Activated naive CD4-positive, alpha-beta T cell treated with anti-CD3 and anti-CD28 coated beads, Interleukin-2, amount 50 U/mL, for 24 hours (primary cell): ENCODE measurements at regions not wholly inside any gene's neighbourhood (a gene's known extent, or its start where the extent isn't known, plus 50 kb on each side); places are given as distances from the start of the nearest gene placed in this dataset.
"Not testable (repeated sequence)": the region's sequence is repeated elsewhere in the genome, so short reads cannot be mapped to it uniquely, and the experiment has no call there.

Source experiments
- H3K27ac Mint-ChIP-seq: one replicate; pipeline ENCODE4 v1.8.0; 2021; ENCODE audit warnings: mild to moderate bottlenecking, mixed read lengths
- H3K27me3 Mint-ChIP-seq: one replicate; pipeline ENCODE4 v1.8.0; 2021; ENCODE audit warnings: mixed read lengths
- H3K36me3 Mint-ChIP-seq: one replicate; pipeline ENCODE4 v1.8.0; 2021; ENCODE audit warnings: mixed read lengths
- H3K4me1 Mint-ChIP-seq: one replicate; pipeline ENCODE4 v1.8.0; 2021; ENCODE audit warnings: mixed read lengths
- H3K4me3 Mint-ChIP-seq: one replicate; pipeline ENCODE4 v1.8.0; 2021; ENCODE audit warnings: mild to moderate bottlenecking, mixed read lengths
- H3K9me3 Mint-ChIP-seq: one replicate; pipeline ENCODE4 v1.8.0; 2021; ENCODE audit warnings: mixed read lengths

- Mint-ChIP-seq H3K36me3 (no peaks in the 10 kb centered on the region), H3K4me1 (peaks cover 16% of the 10 kb centered on the region), H3K9me3 (no peaks in the 10 kb centered on the region), H3K4me3 (no peak overlapping the region), H3K27ac (no peak overlapping the region), H3K27me3 (peaks cover 7% of the 10 kb centered on the region)
These were observed 195.2 kb downstream of the CTTN start for GRCh38 chr11:70593446-70593983.

GRCh38 chr11:70594031-70594430 is 195.7 kb downstream of the CTTN start:
- H3K27me3 Mint-ChIP-seq = peaks cover 7% of the 10 kb centered on the region
- H3K4me1 Mint-ChIP-seq = peaks cover 16% of the 10 kb centered on the region
- no peaks in the 10 kb centered on the region for H3K36me3 Mint-ChIP-seq
- H3K4me3 Mint-ChIP-seq = no peak overlapping the region
- no peaks in the 10 kb centered on the region for H3K9me3 Mint-ChIP-seq
- no peak overlapping the region for H3K27ac Mint-ChIP-seq

DNA sequence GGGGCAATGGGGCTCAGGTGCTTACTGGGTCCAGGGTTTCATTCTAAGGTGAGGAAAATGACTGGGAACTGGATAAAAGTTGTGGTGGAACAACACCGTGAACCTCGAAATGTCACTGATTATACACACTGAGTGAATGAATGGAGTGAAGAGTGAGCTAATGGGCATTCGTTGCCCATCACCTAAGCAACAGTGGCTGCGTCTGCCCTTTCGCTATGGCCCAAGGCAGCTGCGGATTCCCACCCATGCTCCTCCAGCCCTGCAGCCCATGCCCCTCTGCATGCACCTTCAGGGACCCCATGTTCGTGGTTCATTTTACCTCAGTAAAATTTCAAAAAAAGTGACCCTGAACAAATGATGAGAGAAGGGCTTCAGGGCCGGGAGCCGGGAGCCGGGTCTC is 196.3 kb downstream of the CTTN start:
- Mint-ChIP-seq H3K27ac (no peak overlapping the region), H3K4me1 (peaks cover 13% of the 10 kb centered on the region), H3K4me3 (no peak overlapping the region), H3K27me3 (peaks cover 7% of the 10 kb centered on the region), H3K36me3 (no peaks in the 10 kb centered on the region), H3K9me3 (no peaks in the 10 kb centered on the region)

- H3K36me3 Mint-ChIP-seq = no peaks in the 10 kb centered on the region
- no peaks in the 10 kb centered on the region for H3K9me3 Mint-ChIP-seq
- no peak overlapping the region for H3K27ac Mint-ChIP-seq
- no peak overlapping the region for H3K4me3 Mint-ChIP-seq
- H3K27me3 Mint-ChIP-seq = peaks cover 7% of the 10 kb centered on the region
- peaks cover 9% of the 10 kb centered on the region for H3K4me1 Mint-ChIP-seq
These were observed 196.7 kb downstream of the CTTN start for GRCh38 chr11:70595016-70595415.

DNA sequence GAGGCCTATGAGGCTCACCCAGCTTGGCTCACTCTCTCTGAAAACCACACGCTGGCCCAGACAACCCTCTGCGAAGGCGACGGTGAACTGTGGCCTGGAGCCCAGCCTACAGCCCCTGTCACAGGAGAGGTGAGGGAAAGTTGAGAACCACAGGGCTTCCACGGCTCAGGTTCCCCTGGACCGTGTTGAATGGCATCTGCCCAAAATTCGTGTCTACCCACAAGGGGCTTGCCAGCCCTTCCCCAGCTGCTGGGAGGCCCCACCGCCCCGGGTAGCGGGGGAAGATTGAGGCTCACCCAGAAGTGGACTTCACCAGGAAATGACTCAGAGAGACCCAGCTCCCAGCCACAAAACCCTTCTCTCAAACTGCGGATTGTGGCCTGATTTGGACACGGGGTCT is 197.1 kb downstream of the CTTN start:
- Mint-ChIP-seq H3K27me3 (peaks cover 7% of the 10 kb centered on the region), H3K4me3 (no peak overlapping the region), H3K27ac (no peak overlapping the region), H3K9me3 (no peaks in the 10 kb centered on the region), H3K36me3 (no peaks in the 10 kb centered on the region), H3K4me1 (peaks cover 4% of the 10 kb centered on the region)

DNA sequence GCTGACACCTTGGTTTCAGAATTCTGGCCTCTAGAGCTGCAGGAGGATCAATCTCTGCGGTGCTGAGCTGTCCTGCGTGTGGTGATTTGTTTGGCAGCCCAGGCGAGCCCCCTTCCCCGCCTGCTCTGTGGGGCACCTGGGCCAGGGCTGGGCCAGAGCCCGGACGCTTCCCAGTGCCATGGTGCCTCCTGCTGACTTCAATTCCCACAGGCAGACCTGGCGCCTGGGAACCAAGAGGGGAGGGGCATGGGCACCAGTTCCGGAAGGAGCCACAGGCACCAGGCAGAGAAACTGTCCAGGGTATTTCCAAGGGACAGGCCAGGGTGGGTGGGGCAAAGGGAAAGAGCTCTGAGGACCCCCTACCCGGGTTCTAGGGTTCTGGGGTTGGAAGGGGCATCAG is 197.8 kb downstream of the CTTN start:
- Mint-ChIP-seq H3K36me3 (no peaks in the 10 kb centered on the region), H3K27me3 (peaks cover 6% of the 10 kb centered on the region), H3K4me1 (no peaks in the 10 kb centered on the region), H3K27ac (no peak overlapping the region), H3K9me3 (no peaks in the 10 kb centered on the region), H3K4me3 (no peak overlapping the region)

- no peaks in the 10 kb centered on the region for H3K36me3 Mint-ChIP-seq
- H3K4me1 Mint-ChIP-seq = no peaks in the 10 kb centered on the region
- no peaks in the 10 kb centered on the region for H3K9me3 Mint-ChIP-seq
- H3K4me3 Mint-ChIP-seq = no peak overlapping the region
- H3K27me3 Mint-ChIP-seq = peaks cover 6% of the 10 kb centered on the region
- H3K27ac Mint-ChIP-seq = no peak overlapping the region
These were observed 198.8 kb downstream of the CTTN start for GRCh38 chr11:70597006-70597555.

GRCh38 chr11:70597751-70598625 is 199.7 kb downstream of the CTTN start:
- H3K27ac Mint-ChIP-seq = no peak overlapping the region
- no peak overlapping the region for H3K4me3 Mint-ChIP-seq
- no peaks in the 10 kb centered on the region for H3K9me3 Mint-ChIP-seq
- H3K27me3 Mint-ChIP-seq = peaks cover 5% of the 10 kb centered on the region
- no peaks in the 10 kb centered on the region for H3K4me1 Mint-ChIP-seq
- H3K36me3 Mint-ChIP-seq = no peaks in the 10 kb centered on the region

- H3K9me3 Mint-ChIP-seq, H3K36me3 Mint-ChIP-seq, H3K4me3 Mint-ChIP-seq, H3K27me3 Mint-ChIP-seq, H3K27ac Mint-ChIP-seq, H3K4me1 Mint-ChIP-seq: not testable (repeated sequence)
These were observed 202.6 kb downstream of the CTTN start for GRCh38 chr11:70600911-70601415.

DNA sequence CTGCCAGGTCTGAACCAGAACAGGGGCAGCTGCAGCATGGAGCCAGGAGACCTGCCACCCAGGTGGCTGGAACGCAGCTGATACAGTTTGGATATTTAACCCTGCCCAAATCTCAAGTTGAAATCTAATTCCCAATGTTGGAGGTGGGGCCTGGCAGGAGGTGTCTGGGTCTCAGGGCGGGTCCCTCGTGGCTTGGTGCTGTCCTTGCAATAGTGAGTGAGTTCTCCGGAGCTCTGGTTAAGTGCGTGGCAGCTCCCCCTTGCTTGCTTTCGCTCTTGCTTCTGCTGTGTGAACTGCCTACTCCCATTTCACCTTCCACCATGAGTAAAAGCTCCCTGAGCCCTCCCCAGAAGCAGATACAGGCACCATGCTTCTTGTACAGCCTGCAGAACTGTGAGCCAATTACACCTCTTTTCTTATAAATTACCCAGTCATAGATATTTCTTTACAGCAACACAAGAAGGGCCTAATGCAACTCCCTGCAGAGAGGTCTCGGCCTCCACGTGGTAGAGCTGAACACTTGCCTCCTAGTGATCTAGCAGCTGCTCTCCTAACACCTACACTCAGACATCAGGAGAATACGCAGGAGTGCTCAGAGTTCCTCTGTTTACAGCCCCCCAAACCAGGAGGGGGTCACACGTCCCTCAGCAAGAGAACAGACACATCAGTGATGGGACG is 203.7 kb downstream of the CTTN start:
- H3K27me3 Mint-ChIP-seq = peaks cover 3% of the 10 kb centered on the region
- no peaks in the 10 kb centered on the region for H3K4me1 Mint-ChIP-seq
- no peaks in the 10 kb centered on the region for H3K36me3 Mint-ChIP-seq
- H3K27ac Mint-ChIP-seq = no peak overlapping the region
- no peak overlapping the region for H3K4me3 Mint-ChIP-seq
- no peaks in the 10 kb centered on the region for H3K9me3 Mint-ChIP-seq

GRCh38 chr11:70603114-70603755 is 204.9 kb downstream of the CTTN start:
- Mint-ChIP-seq H3K36me3 (no peaks in the 10 kb centered on the region), H3K9me3 (no peaks in the 10 kb centered on the region), H3K4me1 (no peaks in the 10 kb centered on the region), H3K27me3 (peaks cover under 1% of the 10 kb centered on the region), H3K27ac (no peak overlapping the region), H3K4me3 (no peak overlapping the region)

GRCh38 chr11:70603756-70604211 is 205.5 kb downstream of the CTTN start:
- Mint-ChIP-seq H3K9me3 (no peaks in the 10 kb centered on the region), H3K36me3 (no peaks in the 10 kb centered on the region), H3K4me3 (no peak overlapping the region), H3K27me3 (no peaks in the 10 kb centered on the region), H3K4me1 (no peaks in the 10 kb centered on the region), H3K27ac (no peak overlapping the region)

DNA sequence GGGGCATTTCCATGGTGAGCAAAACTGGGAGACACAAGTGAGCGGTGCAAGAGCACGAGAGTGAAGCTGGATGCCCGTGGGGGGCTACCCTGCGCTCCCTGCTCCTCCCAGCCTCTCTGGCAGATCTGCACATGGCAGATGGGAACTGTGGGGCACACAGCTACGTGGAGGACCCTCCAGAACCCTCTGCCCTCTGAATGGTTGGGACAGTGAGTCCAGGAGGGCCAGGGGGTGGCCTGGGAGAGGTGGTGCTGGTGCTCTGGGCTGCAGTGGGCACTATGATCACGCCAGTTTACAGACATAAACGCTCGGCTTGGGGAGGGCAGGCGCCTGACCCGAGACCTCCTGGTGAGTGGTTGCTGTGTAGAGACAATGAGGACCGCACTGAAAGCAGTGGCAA is 205.9 kb downstream of the CTTN start:
- Mint-ChIP-seq H3K9me3 (no peaks in the 10 kb centered on the region), H3K27ac (no peak overlapping the region), H3K36me3 (no peaks in the 10 kb centered on the region), H3K4me1 (no peaks in the 10 kb centered on the region), H3K27me3 (no peaks in the 10 kb centered on the region), H3K4me3 (no peak overlapping the region)

- Mint-ChIP-seq H3K36me3 (no peaks in the 10 kb centered on the region), H3K27ac (no peak overlapping the region), H3K4me3 (no peak overlapping the region), H3K9me3 (no peaks in the 10 kb centered on the region), H3K27me3 (no peaks in the 10 kb centered on the region), H3K4me1 (no peaks in the 10 kb centered on the region)
These were observed 206.5 kb downstream of the CTTN start for GRCh38 chr11:70604630-70605467.

DNA sequence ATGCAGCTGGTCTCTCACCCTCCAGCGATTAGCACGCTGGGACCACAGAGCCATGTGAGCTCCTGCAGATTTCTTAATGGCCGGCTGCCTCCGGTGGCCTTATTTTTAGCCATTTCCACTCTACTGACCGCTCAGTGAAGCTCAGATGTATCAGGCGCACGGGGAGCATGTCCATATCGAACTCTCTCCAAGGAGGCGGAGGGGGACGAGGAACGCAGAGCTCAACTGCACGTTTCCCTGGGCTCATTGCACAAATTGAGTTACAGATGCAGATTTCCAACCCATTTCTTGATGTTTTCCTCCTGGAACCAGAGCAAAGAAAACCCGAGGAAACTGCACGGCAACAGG is 207.1 kb downstream of the CTTN start:
- no peaks in the 10 kb centered on the region for H3K9me3 Mint-ChIP-seq
- H3K4me3 Mint-ChIP-seq = no peak overlapping the region
- no peak overlapping the region for H3K27ac Mint-ChIP-seq
- no peaks in the 10 kb centered on the region for H3K36me3 Mint-ChIP-seq
- H3K4me1 Mint-ChIP-seq = no peaks in the 10 kb centered on the region
- no peaks in the 10 kb centered on the region for H3K27me3 Mint-ChIP-seq
